GM12892 (cell line): ENCODE measurements at regions not wholly inside any gene's neighbourhood (a gene's known extent, or its start where the extent isn't known, plus 50 kb on each side); places are given as distances from the start of the nearest gene placed in this dataset.

Experiments used
- POLR2A ChIP-seq: IDR thresholded peaks from 2 replicates; pipeline ENCODE4 v1.6.1; 2011; ENCODE audit warnings: low read depth, low read length, control low read depth
- POLR2AphosphoS5 ChIP-seq: IDR thresholded peaks from 2 replicates; pipeline ENCODE4 v1.6.1; 2011; ENCODE audit warnings: low read depth, low read length, control low read depth

DNA sequence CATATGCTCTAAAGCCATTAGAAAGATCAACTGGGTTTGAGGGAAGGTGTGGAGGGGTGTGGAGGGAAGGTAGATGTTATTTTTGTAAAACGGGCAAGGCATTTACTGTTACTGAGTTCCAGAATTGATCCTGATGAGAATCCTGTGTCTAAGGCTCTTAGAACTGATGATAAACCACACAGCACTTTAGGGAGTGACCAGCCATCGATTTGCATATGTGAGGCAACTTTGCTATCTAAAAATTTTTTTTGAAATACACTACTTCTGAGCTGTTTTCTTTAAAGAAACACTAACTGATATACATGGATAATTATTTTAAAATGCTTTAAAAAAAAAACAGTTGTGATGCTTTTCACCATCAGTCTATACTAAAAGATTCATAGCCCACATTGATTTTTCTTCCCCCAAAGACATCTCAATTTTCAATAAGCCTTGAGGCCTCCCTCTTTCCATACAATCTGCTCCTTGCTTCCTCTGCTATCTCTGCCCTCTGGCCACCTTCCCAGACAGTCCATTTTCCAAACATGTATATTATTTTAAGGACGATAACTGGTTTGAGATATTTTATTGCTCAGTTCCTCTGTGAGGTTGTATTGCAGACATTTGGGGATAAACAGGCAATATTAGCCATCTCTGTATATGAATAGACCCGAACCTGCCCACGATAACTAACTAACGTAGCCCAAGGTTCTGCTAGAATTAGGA lies 265.9 kb downstream of the EFCAB11 start:
- TF ChIP-seq POLR2A (no peak), POLR2AphosphoS5 (no peak)
